Epithelial cell of esophagus (primary cell): ENCODE measurements at regions not wholly inside any gene's neighbourhood (a gene's known extent, or its start where the extent isn't known, plus 50 kb on each side); places are given as distances from the start of the nearest gene placed in this dataset.

ENCODE experiments used
- DNase-seq: peaks from one replicate; pipeline ENCODE4 v3.0.0; 2010; ENCODE audit warnings: low read depth
- H3K4me3 ChIP-seq: 2 replicates; pipeline ENCODE4 v1.5.1; 2011; ENCODE audit warnings: mild to moderate bottlenecking, low read length, control low read depth
- CTCF ChIP-seq: IDR thresholded peaks from 2 replicates; pipeline ENCODE4 v1.5.1; 2011; ENCODE audit warnings: low read depth, mild to moderate bottlenecking, low read length, control low read depth, inconsistent platforms; ENCODE audit not compliant: insufficient read depth; ENCODE audit errors: missing control alignments

GRCh38 chr16:63061319-63061718 is 1025.1 kb upstream of the CDH8 start:
- no peak overlapping the region for H3K4me3 ChIP-seq
- no peak for DNase-seq
- TF ChIP-seq CTCF = no peak

GRCh38 chr16:63059676-63060075 is 1023.4 kb upstream of the CDH8 start:
- DNase-seq = no peak
- no peak overlapping the region for H3K4me3 ChIP-seq
- no peak for TF ChIP-seq CTCF

- H3K4me3 ChIP-seq = no peak overlapping the region
- DNase-seq = no peak
- no peak for TF ChIP-seq CTCF
Observed at GRCh38 chr16:63057341-63057740, 1021.1 kb upstream of the CDH8 start.

DNA sequence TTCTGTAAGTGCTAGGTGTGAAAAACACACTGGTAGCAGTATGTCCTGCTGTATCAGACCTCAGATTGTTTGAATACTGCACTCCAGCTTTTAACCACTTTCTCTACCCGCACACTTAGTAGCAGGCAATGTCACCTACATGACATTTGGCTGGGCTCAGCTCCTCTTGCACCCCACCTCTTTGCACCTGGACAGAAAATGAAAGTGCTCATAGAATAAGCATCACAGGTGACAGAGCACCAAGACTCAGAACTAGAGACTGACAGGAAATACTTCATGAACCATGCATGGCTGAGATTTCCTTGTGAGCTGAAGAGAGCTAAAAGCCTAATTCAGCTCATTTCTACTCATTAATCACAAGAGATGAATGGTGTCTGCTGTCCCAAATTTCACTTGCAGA is 1014.2 kb upstream of the CDH8 start:
- H3K4me3 ChIP-seq = no peak overlapping the region
- TF ChIP-seq CTCF = no peak
- DNase-seq = no peak

DNA sequence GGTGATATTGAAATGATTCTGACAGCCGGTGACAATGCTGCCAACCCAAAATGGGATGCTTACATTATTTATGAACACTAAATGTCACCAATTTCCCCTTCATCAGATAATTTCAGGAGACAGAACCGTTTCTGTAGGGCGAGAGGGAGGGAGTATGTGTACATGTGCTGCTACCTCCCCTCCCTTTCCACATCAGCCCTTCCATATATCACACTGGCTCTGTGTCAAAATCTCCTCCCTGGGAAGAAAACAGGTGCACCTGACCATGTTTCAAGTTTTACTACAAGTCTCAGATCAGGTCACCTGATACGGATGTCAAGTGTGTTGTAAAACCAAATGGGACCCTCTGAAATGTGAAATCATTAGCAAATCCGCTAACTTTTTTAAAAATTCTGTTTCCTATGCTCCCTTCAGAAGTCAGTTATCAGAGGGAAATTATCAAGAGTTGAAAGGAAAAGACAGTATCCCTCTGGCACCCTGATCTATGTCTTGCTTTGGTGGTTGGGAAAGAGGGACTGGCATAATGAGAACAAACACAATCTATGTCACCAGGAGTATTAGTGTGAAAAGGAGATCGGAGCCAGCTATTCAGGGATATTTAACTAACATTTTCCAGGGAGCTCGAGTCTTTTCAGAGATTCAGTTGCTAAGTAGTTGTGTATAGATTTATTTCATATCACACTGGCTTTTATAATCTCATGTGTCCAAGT is 1002.3 kb upstream of the CDH8 start:
- H3K4me3 ChIP-seq = no peak overlapping the region
- no peak for DNase-seq
- TF ChIP-seq CTCF = no peak

DNA sequence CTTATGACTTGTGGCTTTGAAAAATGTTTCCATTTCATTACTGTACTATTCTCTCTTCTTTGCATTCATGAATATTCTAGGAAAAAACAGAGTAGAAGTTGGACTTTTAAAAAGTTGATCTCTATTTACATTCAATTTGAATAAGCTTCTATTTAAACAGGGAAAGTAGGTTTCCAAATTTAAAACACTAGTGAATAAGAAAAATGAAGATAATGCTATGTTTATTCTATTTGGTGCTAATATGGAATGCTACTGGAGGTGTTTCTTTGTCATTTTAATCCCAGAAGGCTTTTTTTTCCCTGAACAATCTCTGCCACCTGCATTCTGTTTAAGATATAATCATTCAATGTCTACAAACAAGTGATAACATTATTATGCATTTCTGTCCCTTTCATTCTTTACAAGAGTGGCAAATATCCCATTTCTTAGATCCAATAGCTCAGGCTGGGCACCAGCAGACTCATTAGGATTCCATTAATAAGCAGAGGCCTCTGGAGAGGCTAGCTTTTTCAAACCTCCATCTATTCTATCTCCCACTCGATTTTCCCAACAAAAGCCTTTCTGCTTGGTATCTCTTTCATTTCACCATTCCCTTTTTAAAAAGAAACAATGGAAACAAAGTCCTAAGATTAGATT is 1001.6 kb upstream of the CDH8 start:
- no peak overlapping the region for H3K4me3 ChIP-seq
- TF ChIP-seq CTCF = no peak
- no peak for DNase-seq
